Breast epithelium (tissue), 4 donors: ENCODE measurements at regions not wholly inside any gene's neighbourhood (a gene's known extent, or its start where the extent isn't known, plus 50 kb on each side); places are given as distances from the start of the nearest gene placed in this dataset.

ENCODE experiments used
- DNase-seq, 2 donors: peaks; one replicate each; pipeline ENCODE4 v3.0.0-alpha.2; 2019; ENCODE audit warnings: low spot score in 2 of 2
- H3K27ac ChIP-seq, 2 donors: fragments of 200-600 bp; sonication (generic) in 1 of 2; one replicate each; pipeline ENCODE4 v1.5.1; 2016 to 2019; ENCODE audit warnings: mild to moderate bottlenecking in 1 of 2
- H3K27me3 ChIP-seq, 2 donors: fragments of 200-600 bp; sonication (generic) in 1 of 2; one replicate each; pipeline versions ENCODE4 v1.5.1 to v1.6.0; 2017 to 2019; ENCODE audit warnings: control low read depth in 1 of 2, mild to moderate bottlenecking in 1 of 2
- H3K36me3 ChIP-seq: fragments of 200-600 bp; one replicate; pipeline ENCODE4 v1.5.1; 2019
- H3K4me1 ChIP-seq, 2 donors: fragments of 200-600 bp; sonication (generic); one replicate each; pipeline ENCODE4 v1.5.1; 2016 to 2019; ENCODE audit warnings: control low read depth in 1 of 2
- H3K4me3 ChIP-seq, 3 donors: fragments of 200-600 bp; sonication (generic); 1 replicate in 2 of 3; 2 replicates in 1 of 3; pipeline ENCODE4 v1.5.1; 2016 to 2019; ENCODE audit warnings: mild to moderate bottlenecking in 3 of 3, moderate library complexity in 2 of 3
- H3K9me3 ChIP-seq, 2 donors: fragments of 200-600 bp; sonication (generic) in 1 of 2; one replicate each; pipeline ENCODE4 v1.5.1; 2016 to 2019; ENCODE audit warnings: control low read depth in 1 of 2
- CTCF ChIP-seq, 3 donors: fragments of 450-650 bp; IDR thresholded peaks; one replicate each; pipeline ENCODE4 v1.5.1; 2016 to 2017; ENCODE audit warnings: antibody characterized with exemption in 3 of 3, mild to moderate bottlenecking in 3 of 3, moderate library complexity in 3 of 3
- POLR2A ChIP-seq: fragments of 450-650 bp; IDR thresholded peaks from one replicate; pipeline ENCODE4 v1.6.1; 2016; ENCODE audit warnings: antibody characterized with exemption, mild to moderate bottlenecking, moderate library complexity
- POLR2AphosphoS5 ChIP-seq, 3 donors: sonication (generic); formaldehyde crosslinking; IDR thresholded peaks; one replicate each; pipeline ENCODE4 v1.6.1; 2017; ENCODE audit warnings: antibody characterized with exemption in 3 of 3
- intact Hi-C: fragments of 100-400 bp; cut with DNase I; formaldehyde crosslinking; loops from one replicate; pipeline ENCODE4 v1.15.1; 2023; ENCODE audit warnings: low total_unique reads

DNA sequence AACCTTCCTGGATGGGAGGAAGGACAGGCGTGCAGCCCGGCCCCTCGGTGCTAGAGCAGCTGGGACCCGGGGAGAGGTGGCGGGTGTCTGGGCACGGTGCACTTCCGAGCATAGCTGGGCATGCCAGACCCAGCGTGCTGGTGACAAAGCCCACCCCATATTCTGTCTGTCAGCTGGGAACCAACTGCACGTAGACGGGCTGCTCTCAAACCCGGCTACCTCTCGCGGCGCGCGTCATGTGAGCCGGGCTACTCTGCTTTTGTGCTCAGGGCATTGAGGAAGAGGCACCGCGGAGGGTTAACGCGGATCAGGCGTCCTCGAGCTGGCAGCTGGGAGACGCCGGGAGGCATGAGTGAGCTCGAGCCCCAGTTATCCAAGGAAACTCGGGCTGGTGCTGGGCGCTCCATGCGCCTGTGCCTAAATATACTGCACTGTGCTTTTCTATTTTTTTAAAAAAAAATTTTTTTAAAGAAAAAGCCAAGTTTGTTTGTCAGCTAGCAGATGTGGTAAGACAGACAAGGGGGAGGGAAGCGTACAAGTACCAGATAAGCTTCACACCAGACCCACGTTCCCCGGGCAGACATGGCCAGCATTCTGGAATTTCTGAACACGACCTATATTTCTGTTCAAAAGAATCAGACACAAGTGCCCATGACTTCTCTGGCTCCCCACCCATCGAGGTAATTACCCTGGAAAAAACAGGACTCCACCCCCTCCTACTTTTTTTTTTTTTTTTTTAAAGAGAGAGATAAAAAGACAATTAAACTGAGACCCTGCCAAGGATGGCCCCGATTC lies 425.6 kb downstream of the SHANK2 start:
- Histone ChIP-seq H3K9me3 (no peaks in the 10 kb centered on the region), H3K36me3 (no peaks in the 10 kb centered on the region), H3K4me3 (peak overlapping the region; percentile 15 to 59 (median 44)), H3K27me3 (peaks cover 0 to 5% of the 10 kb centered on the region in 2 donors), H3K4me1 (no peaks in the 10 kb centered on the region), H3K27ac (peak overlapping the region; percentile 35 to 38)
- no peak for TF ChIP-seq POLR2AphosphoS5 (IDR thresholded peaks at IDR 0.05)
- TF ChIP-seq CTCF (IDR thresholded peaks at IDR 0.05) = no peak
- no peak for TF ChIP-seq POLR2A
- peak in 1 of 2 donors; percentile 32 for DNase-seq
- intact Hi-C loops = no loop called here

GRCh38 chr11:70828593-70829082 lies 423.7 kb downstream of the SHANK2 start:
- peaks cover 0 to 11% of the 10 kb centered on the region in 2 donors for H3K27me3 ChIP-seq
- H3K4me3 ChIP-seq = no peak overlapping the region
- H3K27ac ChIP-seq = no peak overlapping the region
- no peaks in the 10 kb centered on the region for H3K36me3 ChIP-seq
- H3K9me3 ChIP-seq = no peaks in the 10 kb centered on the region
- intact Hi-C loops = no loop called here
- no peak for TF ChIP-seq POLR2A
- TF ChIP-seq CTCF (IDR thresholded peaks at IDR 0.05) = no peak
- no peak for TF ChIP-seq POLR2AphosphoS5 (IDR thresholded peaks at IDR 0.05)
- H3K4me1 ChIP-seq = no peaks in the 10 kb centered on the region
- DNase-seq = no peak

DNA sequence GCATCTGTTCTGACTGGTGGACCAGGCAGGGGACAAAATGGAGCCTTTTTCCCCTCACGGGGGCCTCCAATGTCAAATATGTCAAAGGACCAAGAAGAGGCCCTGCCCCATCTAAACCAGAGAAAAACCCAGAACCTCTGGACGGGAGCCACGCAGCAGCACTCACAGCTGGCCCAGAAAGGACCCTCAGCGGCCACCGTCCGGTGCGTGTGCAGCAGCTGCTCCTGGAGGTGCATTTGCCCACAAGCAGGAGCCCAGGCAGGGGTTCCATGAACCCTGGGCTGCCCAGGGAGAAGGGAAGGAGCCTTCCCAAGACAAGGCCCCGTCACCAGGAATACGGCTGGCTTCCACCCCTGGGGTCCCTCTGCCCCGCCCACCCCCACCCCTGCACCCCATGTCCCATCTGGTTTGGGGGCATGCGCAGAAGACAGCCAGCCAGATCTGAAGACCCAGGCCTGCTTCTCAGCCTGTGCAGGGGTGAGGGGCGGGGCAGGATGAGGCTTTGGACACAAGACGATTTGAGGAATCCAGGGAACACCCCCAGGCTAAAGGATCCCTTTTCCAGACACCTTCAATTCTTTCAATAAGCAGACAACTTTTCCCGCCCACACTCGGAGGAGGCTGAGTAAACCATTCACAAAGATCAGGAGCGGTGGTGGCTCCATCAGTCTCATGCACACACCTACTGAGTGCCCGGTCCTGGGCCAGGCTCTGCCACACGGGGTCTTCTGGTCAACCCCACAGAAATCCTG lies 423.1 kb downstream of the SHANK2 start:
- intact Hi-C loops = no loop called here
- Histone ChIP-seq H3K4me1 (no peaks in the 10 kb centered on the region), H3K4me3 (no peak overlapping the region), H3K27ac (no peak overlapping the region), H3K36me3 (no peaks in the 10 kb centered on the region), H3K27me3 (peaks cover 0 to 11% of the 10 kb centered on the region in 2 donors), H3K9me3 (no peaks in the 10 kb centered on the region)
- TF ChIP-seq CTCF (IDR thresholded peaks at IDR 0.05) (no peak), POLR2A (no peak), POLR2AphosphoS5 (IDR thresholded peaks at IDR 0.05) (no peak)
- no peak for DNase-seq

DNA sequence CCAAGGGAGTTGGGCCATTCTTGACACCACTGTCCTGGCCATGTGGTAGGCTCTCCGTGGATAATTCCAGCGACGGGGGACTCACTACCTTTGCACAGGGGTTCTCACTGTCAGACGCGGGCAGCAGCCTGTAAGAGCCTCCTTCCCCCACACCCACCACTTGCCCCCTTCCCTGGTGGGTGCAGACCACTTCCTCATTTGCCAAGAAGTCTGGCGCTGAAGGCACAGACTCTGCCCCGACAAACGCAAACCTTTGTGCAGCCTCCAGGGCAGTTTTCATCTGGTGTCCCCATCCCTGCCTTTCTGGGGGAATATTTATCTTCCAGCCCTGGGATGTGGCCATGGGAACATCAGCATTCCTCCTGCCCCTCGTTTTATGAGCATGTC lies 422.5 kb downstream of the SHANK2 start:
- TF ChIP-seq POLR2AphosphoS5 (IDR thresholded peaks at IDR 0.05) = no peak
- TF ChIP-seq CTCF (IDR thresholded peaks at IDR 0.05) = no peak
- no peak for TF ChIP-seq POLR2A
- no peak for DNase-seq
- H3K9me3 ChIP-seq = no peaks in the 10 kb centered on the region
- peaks cover 0 to 6% of the 10 kb centered on the region in 2 donors for H3K27me3 ChIP-seq
- H3K4me3 ChIP-seq = no peak overlapping the region
- no peaks in the 10 kb centered on the region for H3K4me1 ChIP-seq
- no peaks in the 10 kb centered on the region for H3K36me3 ChIP-seq
- no peak overlapping the region for H3K27ac ChIP-seq
- intact Hi-C loops = no loop called here

DNA sequence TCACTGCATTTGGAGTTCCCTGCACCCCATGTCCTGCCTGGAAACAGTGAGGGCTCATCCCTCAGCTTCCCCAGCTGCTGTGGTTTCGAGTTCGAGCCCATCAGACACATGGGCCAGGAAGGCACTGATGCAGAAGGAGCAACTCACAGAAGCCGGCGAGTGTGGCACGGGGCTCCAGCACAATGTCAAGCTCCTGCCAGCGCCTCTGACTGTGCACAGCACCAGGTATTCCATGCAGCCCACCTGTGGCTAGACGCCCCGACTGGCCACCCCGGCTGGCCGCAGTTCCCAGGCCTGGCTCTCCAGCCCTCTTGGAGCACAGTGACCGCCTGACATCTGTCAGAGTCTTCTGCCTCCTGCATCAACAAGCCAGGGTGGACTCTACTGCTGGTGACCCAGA lies 419.4 kb downstream of the SHANK2 start:
- no peak overlapping the region for H3K27ac ChIP-seq
- no peak overlapping the region for H3K4me3 ChIP-seq
- H3K36me3 ChIP-seq = no peaks in the 10 kb centered on the region
- peaks cover 0 to 6% of the 10 kb centered on the region in 2 donors for H3K27me3 ChIP-seq
- H3K9me3 ChIP-seq = no peaks in the 10 kb centered on the region
- intact Hi-C loops = no loop called here
- no peaks in the 10 kb centered on the region for H3K4me1 ChIP-seq
- DNase-seq = no peak
- no peak for TF ChIP-seq CTCF (IDR thresholded peaks at IDR 0.05)
- TF ChIP-seq POLR2AphosphoS5 (IDR thresholded peaks at IDR 0.05) = no peak
- no peak for TF ChIP-seq POLR2A
